ENCODE measurements at regions not wholly inside any gene's neighbourhood (a gene's known extent, or its start where the extent isn't known, plus 50 kb on each side); places are given as distances from the start of the nearest gene placed in this dataset.

DNA sequence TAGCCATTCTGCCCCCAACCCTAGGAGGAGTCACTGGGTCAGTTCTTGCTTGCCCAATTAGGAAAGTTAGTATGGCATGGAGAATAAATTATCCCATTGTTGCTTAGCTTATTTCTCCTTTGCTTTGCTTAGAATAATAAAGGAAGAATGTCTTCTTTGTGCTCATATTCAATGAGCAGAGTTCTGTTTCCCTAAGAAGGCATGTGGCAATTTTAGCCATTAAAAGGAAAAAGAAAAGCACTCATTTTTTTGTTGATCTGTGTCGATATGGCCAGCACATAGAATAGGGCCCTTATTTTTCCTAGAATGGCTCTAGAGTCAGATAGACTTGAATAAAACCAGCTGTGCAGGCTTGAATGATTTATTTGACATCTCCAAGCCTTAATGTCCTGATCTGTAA is 166.4 kb upstream of the PPARGC1A start:
- TF ChIP-seq, protein P1, sequence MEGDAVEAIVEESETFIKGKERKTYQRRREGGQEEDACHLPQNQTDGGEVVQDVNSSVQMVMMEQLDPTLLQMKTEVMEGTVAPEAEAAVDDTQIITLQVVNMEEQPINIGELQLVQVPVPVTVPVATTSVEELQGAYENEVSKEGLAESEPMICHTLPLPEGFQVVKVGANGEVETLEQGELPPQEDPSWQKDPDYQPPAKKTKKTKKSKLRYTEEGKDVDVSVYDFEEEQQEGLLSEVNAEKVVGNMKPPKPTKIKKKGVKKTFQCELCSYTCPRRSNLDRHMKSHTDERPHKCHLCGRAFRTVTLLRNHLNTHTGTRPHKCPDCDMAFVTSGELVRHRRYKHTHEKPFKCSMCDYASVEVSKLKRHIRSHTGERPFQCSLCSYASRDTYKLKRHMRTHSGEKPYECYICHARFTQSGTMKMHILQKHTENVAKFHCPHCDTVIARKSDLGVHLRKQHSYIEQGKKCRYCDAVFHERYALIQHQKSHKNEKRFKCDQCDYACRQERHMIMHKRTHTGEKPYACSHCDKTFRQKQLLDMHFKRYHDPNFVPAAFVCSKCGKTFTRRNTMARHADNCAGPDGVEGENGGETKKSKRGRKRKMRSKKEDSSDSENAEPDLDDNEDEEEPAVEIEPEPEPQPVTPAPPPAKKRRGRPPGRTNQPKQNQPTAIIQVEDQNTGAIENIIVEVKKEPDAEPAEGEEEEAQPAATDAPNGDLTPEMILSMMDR (conservative IDR thresholded peaks at IDR 0.05; ENCODE audit: low read length) = no peak
- TF ChIP-seq EZH2phosphoT487 (IDR thresholded peaks at IDR 0.05; ENCODE audit: borderline replicate concordance) = no peak
